Osteoblast (primary cell): ENCODE measurements at regions not wholly inside any gene's neighbourhood (a gene's known extent, or its start where the extent isn't known, plus 50 kb on each side); places are given as distances from the start of the nearest gene placed in this dataset.
"Not testable (repeated sequence)": the region's sequence is repeated elsewhere in the genome, so short reads cannot be mapped to it uniquely, and the experiment has no call there.

Experiments used
- DNase-seq: peaks from one replicate; pipeline ENCODE4 v3.0.0; 2011; ENCODE audit warnings: low spot score, mixed read lengths; ENCODE audit not compliant: insufficient read length; ENCODE audit errors: missing footprints
- H2AFZ ChIP-seq: 2 replicates; pipeline ENCODE4 v1.6.0; 2011; ENCODE audit warnings: mild to moderate bottlenecking, low read length
- H3K27ac ChIP-seq: 2 replicates; pipeline ENCODE4 v1.5.1; 2011; ENCODE audit warnings: mild to moderate bottlenecking, low read depth, low read length, moderate library complexity
- H3K27me3 ChIP-seq: 2 replicates; pipeline ENCODE4 v1.6.0; 2012; ENCODE audit warnings: mild to moderate bottlenecking, control low read depth, inconsistent platforms, low read length, moderate library complexity; ENCODE audit not compliant: insufficient read depth
- H3K36me3 ChIP-seq: 2 replicates; pipeline ENCODE4 v1.5.1; 2011; ENCODE audit warnings: mild to moderate bottlenecking, low read length, control low read depth, moderate library complexity; ENCODE audit not compliant: insufficient read depth
- H3K4me1 ChIP-seq: 2 replicates; pipeline ENCODE4 v1.5.1; 2011; ENCODE audit warnings: mild to moderate bottlenecking, low read length, control low read depth, moderate library complexity; ENCODE audit not compliant: insufficient read depth
- H3K4me2 ChIP-seq: 2 replicates; pipeline ENCODE4 v1.6.0; 2011; ENCODE audit warnings: mild to moderate bottlenecking, low read length; ENCODE audit not compliant: insufficient read depth
- H3K4me3 ChIP-seq: fragments of 200-600 bp; sonication (generic); 3 replicates; pipeline ENCODE4 v1.5.1; 2012; ENCODE audit warnings: mild to moderate bottlenecking, low read length, inconsistent platforms; ENCODE audit not compliant: insufficient read depth
- H3K79me2 ChIP-seq: 2 replicates; pipeline ENCODE4 v1.6.0; 2012; ENCODE audit warnings: mild to moderate bottlenecking, low read length, control low read depth, inconsistent platforms; ENCODE audit not compliant: insufficient read depth
- H3K9me3 ChIP-seq: 2 replicates; pipeline ENCODE4 v1.5.1; 2011; ENCODE audit warnings: low read depth, low read length, control low read depth
- H4K20me1 ChIP-seq: 2 replicates; pipeline ENCODE4 v1.6.0; 2012; ENCODE audit warnings: mild to moderate bottlenecking, low read length, control low read depth; ENCODE audit not compliant: insufficient read depth
- TF ChIP-seq, protein P1 (sequence below): IDR thresholded peaks from 2 replicates; pipeline ENCODE4 v1.5.1; 2011; ENCODE audit warnings: mild to moderate bottlenecking, low read depth, low read length, moderate library complexity; ENCODE audit errors: extremely low read depth

DNA sequence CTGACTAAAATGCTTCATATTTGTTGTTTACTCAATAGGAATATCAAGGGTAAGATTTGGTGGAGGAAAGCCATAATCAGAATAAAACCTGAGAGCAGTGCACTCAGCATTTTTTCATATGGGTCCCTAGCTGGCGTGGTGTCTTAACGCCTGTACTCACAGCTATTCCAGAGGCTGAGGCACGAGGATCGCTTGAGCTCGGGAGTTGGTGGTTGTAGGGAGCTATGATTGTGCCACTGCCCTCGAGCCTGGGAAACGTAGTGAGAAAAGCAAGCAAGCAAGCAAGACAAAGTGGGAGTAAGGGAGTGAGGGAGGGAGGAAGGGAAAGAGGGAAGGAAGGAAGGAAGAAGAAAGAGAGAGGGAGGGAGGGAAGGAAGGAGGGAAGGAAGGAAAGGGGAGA lies 242.5 kb downstream of the OR4C45 start:
- TF ChIP-seq, protein P1, sequence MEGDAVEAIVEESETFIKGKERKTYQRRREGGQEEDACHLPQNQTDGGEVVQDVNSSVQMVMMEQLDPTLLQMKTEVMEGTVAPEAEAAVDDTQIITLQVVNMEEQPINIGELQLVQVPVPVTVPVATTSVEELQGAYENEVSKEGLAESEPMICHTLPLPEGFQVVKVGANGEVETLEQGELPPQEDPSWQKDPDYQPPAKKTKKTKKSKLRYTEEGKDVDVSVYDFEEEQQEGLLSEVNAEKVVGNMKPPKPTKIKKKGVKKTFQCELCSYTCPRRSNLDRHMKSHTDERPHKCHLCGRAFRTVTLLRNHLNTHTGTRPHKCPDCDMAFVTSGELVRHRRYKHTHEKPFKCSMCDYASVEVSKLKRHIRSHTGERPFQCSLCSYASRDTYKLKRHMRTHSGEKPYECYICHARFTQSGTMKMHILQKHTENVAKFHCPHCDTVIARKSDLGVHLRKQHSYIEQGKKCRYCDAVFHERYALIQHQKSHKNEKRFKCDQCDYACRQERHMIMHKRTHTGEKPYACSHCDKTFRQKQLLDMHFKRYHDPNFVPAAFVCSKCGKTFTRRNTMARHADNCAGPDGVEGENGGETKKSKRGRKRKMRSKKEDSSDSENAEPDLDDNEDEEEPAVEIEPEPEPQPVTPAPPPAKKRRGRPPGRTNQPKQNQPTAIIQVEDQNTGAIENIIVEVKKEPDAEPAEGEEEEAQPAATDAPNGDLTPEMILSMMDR, result no peak
- Histone ChIP-seq H3K4me3 (no peak overlapping the region), H3K4me1 (no peaks in the 10 kb centered on the region), H4K20me1 (no peaks in the 10 kb centered on the region), H3K4me2 (no peak overlapping the region), H3K27ac (no peak overlapping the region), H3K27me3 (no peaks in the 10 kb centered on the region), H3K9me3 (no peaks in the 10 kb centered on the region), H2AFZ (no peak overlapping the region), H3K79me2 (no peaks in the 10 kb centered on the region), H3K36me3 (no peaks in the 10 kb centered on the region)
- DNase-seq, result no peak

DNA sequence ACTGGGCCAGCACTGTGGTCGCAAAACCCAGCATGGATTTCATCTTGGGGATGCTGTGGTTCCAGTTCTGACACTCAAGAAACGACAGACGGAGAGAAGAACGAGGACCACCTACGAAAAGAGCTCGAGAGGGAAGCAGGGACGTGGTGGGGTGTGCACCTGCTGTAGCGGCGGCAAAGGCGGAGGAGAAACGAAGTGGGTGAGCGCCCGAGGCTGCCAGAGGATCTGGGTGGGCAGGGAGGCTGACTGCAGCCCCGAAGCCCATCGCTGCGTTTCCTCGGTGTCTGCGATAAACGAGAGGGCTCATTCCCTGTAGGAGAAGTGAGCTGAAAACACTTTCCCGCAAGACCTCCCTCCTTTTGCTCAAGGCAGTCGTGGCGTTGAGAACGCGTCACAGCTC lies 246.1 kb downstream of the OR4C45 start:
- no peaks in the 10 kb centered on the region for H3K36me3 ChIP-seq
- no peak for DNase-seq
- H3K27me3 ChIP-seq, result no peaks in the 10 kb centered on the region
- H3K9me3 ChIP-seq, result no peaks in the 10 kb centered on the region
- no peak overlapping the region for H3K4me2 ChIP-seq
- TF ChIP-seq, protein P1, result no peak
- no peak overlapping the region for H3K4me3 ChIP-seq
- no peaks in the 10 kb centered on the region for H4K20me1 ChIP-seq
- no peak overlapping the region for H2AFZ ChIP-seq
- no peak overlapping the region for H3K27ac ChIP-seq
- no peaks in the 10 kb centered on the region for H3K79me2 ChIP-seq
- H3K4me1 ChIP-seq, result no peaks in the 10 kb centered on the region

GRCh38 chr11:50298182-50298988 lies 265.7 kb downstream of the OR4C45 start:
- Histone ChIP-seq H3K4me2 (no peak overlapping the region), H3K27me3 (no peaks in the 10 kb centered on the region), H3K4me3 (no peak overlapping the region), H3K4me1 (no peaks in the 10 kb centered on the region), H3K79me2 (no peaks in the 10 kb centered on the region), H4K20me1 (no peaks in the 10 kb centered on the region), H2AFZ (no peak overlapping the region), H3K9me3 (no peaks in the 10 kb centered on the region), H3K36me3 (no peaks in the 10 kb centered on the region), H3K27ac (no peak overlapping the region)
- TF ChIP-seq, protein P1, result no peak
- no peak for DNase-seq

- not testable (repeated sequence) for H3K4me3 ChIP-seq, H2AFZ ChIP-seq, H3K27ac ChIP-seq, H3K27me3 ChIP-seq, DNase-seq, H3K9me3 ChIP-seq, H3K4me2 ChIP-seq, H3K36me3 ChIP-seq, H4K20me1 ChIP-seq, H3K79me2 ChIP-seq, H3K4me1 ChIP-seq
These were observed 298.0 kb downstream of the OR4C45 start for GRCh38 chr11:50330723-50331122.
